ENCODE measurements at regions not wholly inside any gene's neighbourhood (a gene's known extent, or its start where the extent isn't known, plus 50 kb on each side); places are given as distances from the start of the nearest gene placed in this dataset.

DNA sequence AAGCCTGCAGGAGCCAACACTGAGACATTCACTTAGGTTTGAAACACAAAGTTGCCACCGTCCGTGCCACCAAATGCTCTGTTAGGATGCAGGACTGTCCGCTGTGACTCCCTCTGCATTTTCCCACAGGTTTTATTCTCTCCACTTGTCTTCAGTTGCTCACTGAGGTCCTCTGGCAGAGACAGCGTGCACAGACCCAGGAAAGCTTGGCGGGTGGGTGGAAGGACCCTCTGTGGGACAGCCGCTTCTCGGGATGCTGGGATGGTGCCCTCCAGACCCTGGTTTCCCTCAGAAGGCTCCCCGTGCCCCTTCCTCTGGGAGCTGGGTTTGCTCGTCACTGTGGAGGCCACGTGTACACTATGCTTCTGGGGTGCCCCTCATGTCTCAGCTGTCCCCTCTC is 733.6 kb downstream of the GALR1 start:
- intact Hi-C loops (cut with micrococcal nuclease) = no loop called here

DNA sequence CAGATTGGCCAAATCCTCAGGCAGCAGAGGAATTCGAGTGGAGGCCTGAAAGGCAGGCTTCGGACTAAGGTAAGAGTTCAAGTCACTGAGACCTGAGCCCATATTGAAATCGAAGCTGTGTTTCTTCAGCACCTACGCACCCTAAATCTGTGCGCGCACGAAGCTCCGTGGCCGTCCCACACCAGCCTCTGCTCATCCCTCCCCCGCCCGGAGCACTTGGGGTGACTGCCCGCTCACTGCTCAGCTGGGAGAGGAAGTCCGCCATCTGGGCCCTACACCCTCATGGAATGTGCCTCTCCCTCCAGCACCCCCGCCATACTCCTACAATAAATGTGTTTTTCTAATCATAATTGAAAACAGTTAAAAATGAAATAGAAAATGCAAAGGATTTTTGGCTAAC is 734.5 kb downstream of the GALR1 start:
- intact Hi-C loops (cut with micrococcal nuclease) = no loop called here

DNA sequence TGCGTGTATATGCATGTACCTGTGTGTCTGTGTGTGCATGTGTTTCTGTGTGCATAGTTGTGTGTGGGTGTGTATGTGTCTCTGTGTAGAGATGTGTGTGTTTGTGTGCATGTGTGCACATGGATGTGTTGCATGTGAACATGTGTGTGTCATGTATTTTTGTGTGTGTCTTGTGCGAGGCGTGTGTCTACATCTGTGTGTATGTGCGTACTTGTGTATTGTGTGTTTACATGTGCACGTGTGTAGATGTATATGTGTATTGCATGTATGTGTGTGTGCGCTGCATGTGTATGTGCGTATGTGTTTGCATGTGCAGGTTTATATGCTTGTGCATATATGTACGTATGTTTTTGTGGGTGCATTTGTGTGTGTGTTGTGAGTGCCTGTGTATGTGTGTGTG is 735.2 kb downstream of the GALR1 start:
- intact Hi-C loops (cut with micrococcal nuclease) = no loop called here

DNA sequence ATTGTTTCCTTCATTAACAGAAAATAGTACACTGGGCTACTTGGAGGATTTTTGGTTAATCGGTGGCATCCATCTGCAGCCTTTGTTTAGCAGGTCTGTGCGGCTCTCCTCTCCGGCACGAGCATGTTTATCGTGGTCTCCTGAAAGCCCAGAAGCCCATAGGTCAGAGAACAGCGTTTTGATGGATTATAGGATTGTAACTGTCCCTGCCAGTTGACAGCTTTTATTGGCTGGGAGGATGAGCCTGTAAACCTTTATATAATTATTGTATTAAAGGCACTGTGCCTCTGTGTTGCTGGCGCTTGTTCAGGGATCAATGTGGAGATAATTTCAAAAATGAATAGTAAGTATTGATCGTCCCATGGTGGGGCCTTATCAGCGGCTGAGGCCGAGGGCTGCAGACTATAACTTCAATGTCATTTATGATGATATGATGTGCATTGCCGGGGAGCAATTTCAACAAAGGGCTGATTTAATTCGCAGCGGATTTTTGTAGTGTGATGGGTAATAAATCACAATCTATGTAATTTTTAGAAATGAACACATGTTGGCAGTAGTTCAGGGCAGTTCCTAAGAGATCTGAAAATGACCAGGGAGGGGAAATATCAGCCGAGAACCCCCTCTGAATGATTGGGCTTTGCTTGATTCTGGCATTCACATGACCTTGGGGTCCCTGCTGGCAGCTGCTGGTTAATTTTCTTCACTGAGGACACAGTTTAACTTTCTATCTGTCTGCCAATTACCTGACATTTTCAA is 736.1 kb downstream of the GALR1 start:
- intact Hi-C loops (cut with micrococcal nuclease) = no loop called here

DNA sequence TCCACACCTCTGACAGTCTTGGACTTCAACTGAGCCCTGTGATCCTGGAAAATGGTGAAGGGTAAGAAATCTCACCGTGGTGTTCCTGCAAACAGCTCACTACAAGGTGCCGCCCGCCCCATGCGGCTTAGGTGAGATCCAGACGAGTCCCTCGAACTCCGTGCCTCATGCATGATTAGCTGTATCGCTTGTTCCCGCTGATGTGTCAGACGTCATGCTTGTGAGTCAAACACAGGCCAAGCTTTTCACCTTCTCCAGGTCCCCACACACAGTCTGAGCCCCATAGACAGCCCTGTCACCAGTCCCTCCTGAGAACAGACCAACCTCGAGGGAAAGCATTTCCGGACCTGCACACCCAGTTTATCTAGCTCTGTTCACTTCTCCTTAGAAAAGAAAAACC is 740.5 kb downstream of the GALR1 start:
- intact Hi-C loops (cut with micrococcal nuclease) = no loop called here

DNA sequence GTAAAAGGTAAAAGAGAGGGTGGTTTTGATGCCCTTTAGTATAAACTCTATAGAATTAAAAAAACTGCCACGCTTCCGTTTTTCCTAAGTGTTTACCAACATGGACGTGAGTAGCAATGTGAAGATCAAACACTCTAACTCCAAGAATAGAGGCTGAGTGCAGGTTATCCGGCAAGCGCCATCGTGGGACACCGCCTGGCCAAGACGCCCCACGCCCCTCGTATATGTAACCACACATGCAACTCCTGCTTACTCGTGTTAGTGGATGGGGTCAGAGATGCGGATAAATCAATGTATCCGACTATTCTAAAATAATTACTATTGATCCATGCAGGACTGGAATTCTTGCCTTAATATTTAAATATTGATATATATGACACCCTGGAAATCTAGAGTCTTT is 741.3 kb downstream of the GALR1 start:
- intact Hi-C loops (cut with micrococcal nuclease) = no loop called here

DNA sequence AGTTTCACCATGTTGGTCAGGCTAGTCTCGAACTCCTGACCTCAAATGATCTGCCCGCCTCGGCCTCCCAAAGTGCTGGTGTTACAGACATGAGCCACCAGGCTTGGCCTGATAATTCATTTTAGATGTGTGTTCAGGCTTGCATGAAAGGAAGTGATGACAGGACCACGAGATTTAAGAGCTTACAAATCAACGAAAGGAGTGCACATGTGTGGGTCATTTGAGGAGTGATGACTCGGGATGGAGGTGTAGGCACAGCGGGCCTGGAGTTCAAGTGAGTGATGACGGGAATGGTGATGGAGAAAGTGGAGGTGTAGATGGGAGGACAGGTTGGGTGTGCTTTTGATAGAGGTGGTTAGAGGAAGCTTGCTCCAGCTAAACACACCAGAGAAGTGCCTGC is 742.4 kb downstream of the GALR1 start:
- intact Hi-C loops (cut with micrococcal nuclease) = no loop called here

DNA sequence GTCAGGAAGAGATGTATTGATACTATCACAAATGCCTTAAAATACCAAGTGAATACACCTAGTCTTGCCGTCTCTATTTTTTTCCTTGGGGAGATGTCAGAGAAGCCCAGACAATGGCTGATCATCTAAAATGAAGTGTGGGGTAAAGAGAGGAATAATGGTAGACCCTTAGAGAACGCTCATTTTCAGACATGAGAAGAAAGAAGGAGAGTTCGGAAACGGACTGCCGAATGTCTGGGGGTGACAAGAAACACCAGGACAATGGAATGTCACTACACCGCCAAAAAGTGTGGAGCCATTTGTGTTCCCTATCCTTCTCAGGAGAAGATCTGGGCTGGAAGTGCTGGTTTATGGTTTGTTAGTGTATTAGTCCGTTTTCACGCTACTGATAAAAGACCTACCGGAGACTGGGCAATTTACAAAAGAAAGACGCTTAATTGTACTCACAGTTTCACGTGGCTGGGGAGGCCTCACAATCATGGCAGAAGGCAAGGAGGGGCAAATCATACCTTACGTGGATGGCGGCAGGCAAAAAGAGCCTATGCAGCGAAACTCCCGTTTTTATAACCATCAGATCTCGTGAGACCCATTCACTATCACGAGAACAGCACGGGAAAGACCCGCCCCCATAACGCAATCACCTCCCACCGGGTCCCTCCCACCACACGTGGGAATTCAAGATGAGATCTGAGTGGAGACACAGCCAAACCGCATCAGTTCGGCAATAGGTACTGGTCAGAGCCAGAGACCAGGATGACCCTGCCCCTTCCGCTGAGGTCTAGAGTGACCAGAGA is 743.7 kb downstream of the GALR1 start:
- intact Hi-C loops (cut with micrococcal nuclease) = no loop called here

DNA sequence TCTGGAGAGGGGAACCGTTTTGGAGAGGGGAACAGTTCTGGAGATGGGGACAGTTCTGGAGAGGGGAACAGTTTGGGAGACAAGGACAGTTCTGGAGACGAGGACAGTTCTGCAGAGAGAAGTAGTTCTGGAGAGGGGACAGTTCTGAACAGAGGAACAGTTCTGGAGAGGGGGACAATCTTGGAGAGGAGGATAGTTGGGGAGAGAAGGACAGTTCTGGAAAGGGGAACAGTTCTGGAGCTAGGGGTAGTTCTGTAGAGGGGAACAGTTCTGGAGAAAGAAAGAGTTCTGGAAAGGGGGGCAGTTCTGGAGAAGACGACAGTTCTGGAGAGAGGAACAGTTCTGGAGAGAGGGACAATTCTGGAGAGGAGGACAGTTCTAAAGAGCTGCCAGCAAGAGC is 745.9 kb downstream of the GALR1 start:
- intact Hi-C loops (cut with micrococcal nuclease) = no loop called here

DNA sequence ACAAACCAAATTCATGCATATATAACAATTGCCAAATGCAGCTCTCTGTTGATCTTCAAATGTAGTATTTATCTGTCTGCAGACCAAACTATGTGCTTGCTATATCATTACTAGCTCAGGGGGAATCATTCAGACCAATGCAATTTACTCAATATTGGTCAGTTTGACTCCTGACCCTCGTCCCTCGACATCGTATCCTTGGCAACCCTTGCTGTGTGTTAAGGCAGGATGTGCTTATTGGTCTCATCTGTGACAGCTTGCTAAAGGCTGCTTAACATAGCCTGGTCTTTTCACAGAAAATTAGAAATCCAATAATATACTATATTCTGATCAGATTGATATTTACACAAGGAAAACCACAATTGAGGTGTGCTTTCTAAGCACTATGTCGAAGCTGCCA is 747.1 kb downstream of the GALR1 start:
- intact Hi-C loops (cut with micrococcal nuclease) = no loop called here

DNA sequence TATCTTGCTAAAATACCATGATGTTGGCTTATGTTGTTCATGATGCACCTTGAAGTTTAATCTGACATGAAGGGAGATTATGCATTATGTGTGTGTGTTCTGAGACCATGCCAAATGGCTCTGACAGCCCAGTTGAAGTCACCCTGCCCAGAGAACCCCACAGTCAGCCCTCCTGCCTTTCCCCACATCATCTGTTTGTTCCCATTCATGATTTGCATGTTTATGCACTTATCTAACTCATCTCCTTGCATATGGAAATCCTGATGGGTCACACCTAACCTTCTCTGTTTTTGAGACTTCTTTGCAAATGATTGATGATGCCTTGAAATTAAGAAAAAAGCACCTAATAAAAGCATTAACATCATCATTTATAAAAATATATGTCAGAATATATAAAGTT is 752.2 kb downstream of the GALR1 start:
- intact Hi-C loops (cut with micrococcal nuclease) = no loop called here

DNA sequence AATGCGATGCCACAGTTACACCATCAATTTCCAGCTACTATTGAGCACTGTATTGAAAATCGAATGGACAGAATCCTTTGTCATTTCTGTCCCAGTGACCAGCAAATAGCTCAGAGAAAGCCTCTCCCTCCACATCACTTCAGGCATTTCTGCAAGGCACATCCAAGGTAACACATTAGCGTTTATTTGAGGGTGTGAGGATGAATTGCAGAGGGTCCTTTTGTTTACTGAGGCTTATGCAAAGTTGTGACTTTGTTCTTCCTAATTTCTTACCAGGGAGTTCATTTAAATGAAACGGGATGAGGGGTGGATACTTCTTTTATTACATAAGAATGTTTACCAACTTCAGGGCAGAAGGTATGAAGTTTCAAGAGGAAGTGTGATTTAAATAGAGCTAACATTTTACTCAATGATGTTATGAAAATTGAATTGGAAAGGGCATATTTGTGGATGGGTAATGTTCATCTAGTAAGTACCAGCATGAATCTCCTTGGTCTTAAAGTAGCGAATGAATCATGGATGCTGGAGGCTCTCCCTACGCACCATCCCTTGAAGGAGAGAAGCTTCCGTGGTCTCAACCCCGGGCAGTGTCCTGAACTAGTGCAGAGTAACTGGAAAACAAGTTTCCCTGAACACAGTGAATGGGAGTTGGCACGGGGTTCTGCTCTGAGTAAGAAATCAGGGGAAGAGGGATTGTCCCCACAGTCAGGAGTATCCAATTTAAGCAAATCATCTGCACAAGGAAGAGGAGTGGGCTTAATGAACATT is 756.5 kb downstream of the GALR1 start:
- intact Hi-C loops (cut with micrococcal nuclease) = no loop called here

DNA sequence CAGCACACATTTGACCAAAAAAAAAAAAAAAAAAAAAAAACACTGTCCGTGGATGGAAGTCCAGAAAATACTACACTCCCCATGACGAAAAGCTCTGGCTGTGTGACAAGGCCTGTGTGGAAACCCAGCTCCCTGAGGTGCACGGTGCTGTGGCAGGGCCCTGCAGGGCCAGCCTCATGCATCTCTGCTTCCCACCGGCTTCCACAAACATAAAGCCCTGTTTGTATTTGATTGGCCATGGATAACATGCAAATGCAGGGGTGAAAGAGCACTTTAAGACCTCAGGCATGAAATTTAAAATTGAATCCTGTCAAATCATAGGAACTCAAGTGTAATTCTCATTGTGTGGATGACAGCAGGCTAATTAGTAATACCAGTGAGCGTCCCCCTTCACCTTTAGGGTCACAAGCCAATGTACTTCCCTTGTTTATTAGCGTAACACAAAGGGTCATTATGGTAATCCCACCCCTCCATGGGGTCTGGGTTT is 757.2 kb downstream of the GALR1 start:
- intact Hi-C loops (cut with micrococcal nuclease) = no loop called here

DNA sequence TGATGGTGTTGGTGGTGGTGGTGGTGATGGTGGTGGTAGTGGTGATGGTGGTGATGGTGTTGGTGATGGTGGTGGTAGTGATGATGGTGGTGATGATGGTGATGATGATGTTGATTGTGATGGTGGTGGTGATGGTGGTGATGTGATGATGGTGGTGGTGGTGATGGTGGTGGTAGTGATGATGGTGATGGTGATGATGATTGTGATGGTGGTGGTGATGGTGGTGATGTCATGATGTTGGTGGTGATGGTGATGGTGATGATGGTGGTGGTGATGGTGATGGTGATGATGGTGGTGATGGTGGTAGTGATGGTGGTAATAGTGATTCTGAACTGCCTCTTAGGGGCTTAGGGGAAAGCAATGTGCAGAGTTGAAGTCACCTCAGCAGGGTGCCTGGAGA is 760.7 kb downstream of the GALR1 start:
- intact Hi-C loops (cut with micrococcal nuclease) = no loop called here

DNA sequence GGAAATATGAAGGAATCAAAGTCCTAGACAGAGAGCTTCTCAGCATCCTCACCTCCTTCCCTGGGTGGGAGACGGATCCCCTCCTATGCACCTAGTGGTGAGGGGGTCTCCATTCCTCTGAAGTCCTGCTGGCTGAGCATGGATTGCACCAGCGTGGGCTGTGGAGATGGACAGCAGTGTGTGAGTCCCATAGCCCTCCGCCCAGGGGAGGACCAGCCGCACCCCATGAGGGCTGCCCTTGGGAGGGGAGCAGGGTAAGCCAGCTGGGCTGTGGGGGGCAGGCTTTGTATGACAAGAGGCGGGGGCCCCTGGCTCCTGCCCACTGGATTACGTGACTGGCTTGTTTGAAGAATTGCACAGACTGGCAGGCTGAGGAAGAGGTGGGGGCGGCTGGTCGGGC is 768.2 kb downstream of the GALR1 start:
- intact Hi-C loops (cut with micrococcal nuclease) = no loop called here

DNA sequence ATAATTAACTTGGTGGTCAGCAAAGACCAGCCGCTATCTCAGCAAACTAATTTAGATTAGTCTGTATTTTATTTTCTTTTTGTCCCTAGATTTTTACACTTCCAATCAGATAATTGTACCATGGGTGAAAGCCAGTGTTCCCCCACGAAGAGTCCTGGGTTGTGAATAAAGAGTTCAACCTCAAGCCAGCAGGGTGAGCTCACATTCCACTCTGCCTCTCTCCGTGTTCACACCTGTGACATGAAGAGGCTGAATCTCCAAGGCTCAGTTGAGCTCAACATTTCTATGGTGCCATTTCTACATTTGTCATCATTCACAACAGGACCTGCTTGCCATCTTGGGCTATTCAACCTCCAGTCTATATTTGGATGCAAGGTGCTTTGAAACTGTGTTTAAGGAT is 771.5 kb downstream of the GALR1 start:
- intact Hi-C loops (cut with micrococcal nuclease) = no loop called here

DNA sequence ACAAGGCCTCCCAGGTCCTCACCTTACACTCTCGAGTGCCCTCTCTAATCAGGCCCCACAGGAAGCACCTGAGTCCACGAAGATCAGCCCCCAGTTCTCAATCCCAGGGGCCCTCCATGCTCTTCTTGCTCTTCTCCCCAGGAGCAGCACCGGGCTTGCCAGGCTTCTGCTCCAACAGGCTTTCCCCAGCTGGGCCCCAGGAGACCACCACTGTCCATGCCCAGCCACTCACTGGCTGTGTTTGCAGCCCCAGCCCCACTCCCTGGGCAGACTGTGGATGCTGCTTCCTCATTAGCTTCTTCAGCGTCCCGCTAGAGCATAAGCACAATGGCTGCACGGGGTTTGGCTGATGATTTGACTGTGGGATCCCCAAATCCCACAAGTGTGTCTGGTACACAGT is 781.9 kb downstream of the GALR1 start:
- intact Hi-C loops (cut with micrococcal nuclease) = no loop called here

DNA sequence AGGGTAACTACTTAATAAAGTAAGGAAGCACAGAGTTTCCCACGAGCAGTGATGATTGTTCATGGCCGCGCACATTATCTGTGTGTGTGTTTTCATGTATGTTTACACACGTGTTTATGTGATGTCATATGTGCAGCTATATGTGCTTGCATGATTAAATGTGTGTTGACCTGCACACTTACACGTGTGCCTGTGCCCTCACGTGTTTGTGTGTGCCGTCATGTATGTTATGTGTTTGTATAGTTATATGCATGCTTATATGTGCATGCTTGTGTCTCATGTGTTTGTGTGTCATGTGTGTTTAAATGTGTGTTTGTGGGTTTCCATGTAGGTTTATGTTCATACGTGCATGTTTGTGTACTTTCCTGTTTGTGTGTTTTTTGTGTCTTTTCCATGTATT is 782.3 kb downstream of the GALR1 start:
- intact Hi-C loops (cut with micrococcal nuclease) = no loop called here

DNA sequence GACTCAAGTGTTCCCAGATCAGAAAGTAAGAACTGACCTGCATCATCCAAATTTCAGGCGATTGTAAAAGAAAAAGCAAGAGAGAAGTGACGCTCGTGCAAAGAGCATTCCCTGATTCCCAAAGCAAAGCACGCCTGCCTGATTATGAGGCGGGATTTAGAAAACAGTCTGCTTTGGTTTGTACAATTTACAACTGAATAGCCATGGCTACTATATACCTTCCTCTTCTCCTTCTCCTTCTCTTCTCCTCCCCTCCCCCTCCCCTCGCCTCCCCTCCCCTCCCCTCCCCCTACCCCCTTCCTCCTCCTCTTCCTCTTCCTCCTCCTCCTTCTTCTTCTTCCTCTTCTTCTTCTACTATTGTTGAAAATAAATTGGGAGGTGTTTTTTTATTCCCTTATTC is 782.9 kb downstream of the GALR1 start:
- intact Hi-C loops (cut with micrococcal nuclease) = no loop called here

DNA sequence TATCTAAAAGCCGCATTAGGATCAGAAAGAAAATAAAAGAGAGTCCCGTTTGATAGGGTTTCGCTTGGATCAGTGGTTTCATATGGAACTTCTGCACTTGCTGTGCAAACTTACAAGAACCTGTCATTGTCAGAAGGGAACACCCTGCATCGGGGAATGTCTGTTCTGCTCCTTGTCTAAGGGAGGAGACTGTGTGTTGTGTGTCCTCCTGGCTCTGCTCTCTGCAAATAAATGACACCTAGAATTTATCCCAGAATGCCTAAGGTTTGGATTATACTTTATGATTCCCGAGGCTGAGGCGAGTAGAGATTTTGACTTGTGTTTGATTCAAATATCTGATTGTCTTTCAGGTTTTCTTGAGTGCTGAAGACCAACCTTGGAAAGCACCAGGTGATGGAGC is 785.1 kb downstream of the GALR1 start:
- intact Hi-C loops (cut with micrococcal nuclease) = no loop called here

DNA sequence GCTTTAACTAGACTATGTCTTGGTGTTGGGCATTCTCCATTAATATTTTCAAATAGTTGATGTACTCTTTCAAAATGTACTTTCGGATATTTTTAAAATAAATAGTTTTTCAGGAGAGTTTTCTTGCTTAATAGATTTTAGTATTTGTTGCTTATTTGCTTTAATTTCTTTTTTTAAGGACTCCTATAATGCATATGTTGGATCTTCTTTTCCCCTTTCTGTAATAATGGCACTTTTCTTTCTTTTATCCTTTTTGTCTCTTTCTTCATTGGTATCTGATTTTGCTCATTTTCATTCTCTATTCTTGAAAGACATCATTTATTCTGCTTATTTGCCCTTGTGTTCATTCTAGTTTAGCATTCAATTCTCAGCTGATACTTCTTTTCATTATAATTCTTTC is 791.6 kb downstream of the GALR1 start:
- intact Hi-C loops (cut with micrococcal nuclease) = no loop called here

DNA sequence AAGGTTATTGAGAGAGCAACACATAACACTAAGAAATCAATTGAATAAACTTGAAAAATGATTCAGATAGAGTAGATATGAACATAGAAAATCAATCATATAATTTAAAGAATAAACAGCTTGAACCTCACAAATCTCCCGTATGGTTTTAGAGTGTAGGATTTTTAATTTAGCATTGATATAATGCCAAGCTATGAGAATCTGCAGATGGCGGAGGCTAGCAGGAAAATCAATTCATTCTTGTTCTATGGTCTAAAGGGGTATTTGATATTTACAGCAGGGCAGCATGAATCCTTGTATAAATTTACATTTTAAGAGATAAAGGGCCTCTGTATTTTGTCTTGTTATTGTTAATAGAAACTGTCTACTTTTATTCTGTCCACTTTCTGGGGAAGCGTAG is 797.0 kb downstream of the GALR1 start:
- intact Hi-C loops (cut with micrococcal nuclease) = no loop called here

All from T-helper 2 cell treated with Interferon-gamma antibody and Interleukin-4, amounts not matched to agents 100 ng/mL and 5 ng/mL, for 36 hours (primary cell).